GM12878 (cell line): ENCODE measurements at regions not wholly inside any gene's neighbourhood (a gene's known extent, or its start where the extent isn't known, plus 50 kb on each side); places are given as distances from the start of the nearest gene placed in this dataset.

Source experiments
- ATAC-seq: fragments of 200-7000 bp; cut with Tn5 transposase; 3 replicates; pipeline ENCODE4 v1.9.1; 2020; ENCODE audit warnings: mild to moderate bottlenecking, moderate library complexity
- BruUV-seq: library from RNA; stranded (reverse); fragments of 400-500 nt; replicated peaks from 2 replicates; lab custom pipeline; 2021; lab: Mats Ljungman, UMichigan
- CTCF ChIA-PET: fragments of 300-600 bp; sonication (Branson Sonifier 250); formaldehyde crosslinking; extraction: SDS; loops from one replicate; lab custom pipeline; 2021; ENCODE audit warnings: inconsistent platforms; lab: Yijun Ruan, JAX
- POLR2A ChIA-PET: fragments of 350-600 bp; formaldehyde crosslinking; extraction: SDS; loops from one replicate; lab custom pipeline; 2021; ENCODE audit warnings: inconsistent platforms; lab: Charles Lee
- RAD21 ChIA-PET: fragments of 300-600 bp; sonication (Branson Sonifier 250); formaldehyde crosslinking; loops from one replicate; lab custom pipeline; 2023; ENCODE audit warnings: antibody characterized with exemption; ENCODE audit not compliant: unreplicated experiment; lab: Charles Lee
- SMC1A ChIA-PET: fragments of 300-600 bp; sonication (Branson Sonifier 250); formaldehyde crosslinking; loops from one replicate; lab custom pipeline; 2023; ENCODE audit not compliant: unreplicated experiment, uncharacterized antibody; lab: Charles Lee
- DNase-seq: peaks from one replicate; pipeline ENCODE4 v3.0.0-alpha.2; 2011; ENCODE audit warnings: low read depth, low spot score
- FAIRE-seq: peaks from 3 replicates; lab custom pipeline; 2011; peaks lifted over from hg19 to GRCh38; lab: Jason Lieb, UNC
- H2AFZ ChIP-seq: 2 replicates; pipeline ENCODE4 v1.6.0; 2011; ENCODE audit warnings: low read depth, low read length, control low read depth; ENCODE audit not compliant: control insufficient read depth
- H3K27ac ChIP-seq: 2 replicates; pipeline ENCODE4 v1.5.1; 2011; ENCODE audit warnings: control low read depth; ENCODE audit not compliant: control insufficient read depth, insufficient read depth
- H3K27me3 ChIP-seq, 2 experiments: replicated peaks in 1 of 2; 2 replicates each; pipeline versions ENCODE4 v1.6.0 to v1.6.1; 2011; ENCODE audit warnings: low read length in 1 of 2; ENCODE audit not compliant: control insufficient read depth in 2 of 2, insufficient read depth in 2 of 2
- H3K36me3 ChIP-seq, 2 experiments: 2 replicates each; pipeline ENCODE4 v1.5.1; 2011; ENCODE audit warnings: low read length in 1 of 2; ENCODE audit not compliant: control insufficient read depth in 2 of 2, insufficient read depth in 2 of 2
- H3K4me1 ChIP-seq: 2 replicates; pipeline ENCODE4 v1.6.1; 2011; ENCODE audit warnings: mild to moderate bottlenecking, low read length, moderate library complexity, mixed read lengths; ENCODE audit not compliant: control insufficient read depth, insufficient read depth
- H3K4me2 ChIP-seq: 2 replicates; pipeline ENCODE4 v1.6.0; 2011; ENCODE audit warnings: control low read depth; ENCODE audit not compliant: control insufficient read depth, insufficient read depth
- H3K4me3 ChIP-seq: fragments of 200-600 bp; sonication (generic); 2 replicates; pipeline ENCODE4 v1.5.1; 2016
- H3K79me2 ChIP-seq: 2 replicates; pipeline ENCODE4 v1.6.0; 2011; ENCODE audit warnings: low read length; ENCODE audit not compliant: control insufficient read depth, insufficient read depth
- H3K9ac ChIP-seq: 2 replicates; pipeline ENCODE4 v1.8.0; 2011; ENCODE audit warnings: low read length, control low read depth, mixed read lengths; ENCODE audit not compliant: control insufficient read depth, insufficient read depth
- H3K9me3 ChIP-seq: replicated peaks from 3 replicates; pipeline ENCODE4 v1.5.1; 2011; ENCODE audit warnings: mild to moderate bottlenecking, low read length; ENCODE audit not compliant: control insufficient read depth, insufficient read depth
- H4K20me1 ChIP-seq: 2 replicates; pipeline ENCODE4 v1.6.0; 2011; ENCODE audit not compliant: control insufficient read depth, insufficient read depth
- ASH2L ChIP-seq: fragments of 300-600, 200-600 bp; sonication (generic); IDR thresholded peaks from 2 replicates; pipeline ENCODE4 v1.6.1; 2017; ENCODE audit warnings: low read depth, mild to moderate bottlenecking, borderline replicate concordance
- EGR1 ChIP-seq, 2 experiments: IDR thresholded peaks; 1 replicate in 1 of 2; 2 replicates in 1 of 2; pipeline ENCODE4 v1.6.1; 2011 to 2012; ENCODE audit warnings: low read depth in 2 of 2, low read length in 2 of 2, borderline replicate concordance in 1 of 2, mild to moderate bottlenecking in 1 of 2, moderate library complexity in 1 of 2
- ETV6 ChIP-seq, 2 experiments: fragments of 450-650 bp in 1 of 2; IDR thresholded peaks in 1 of 2; conservative IDR thresholded peaks in 1 of 2; 2 replicates each; pipeline ENCODE4 v1.6.1; 2014; ENCODE audit warnings: antibody characterized with exemption in 1 of 2, borderline replicate concordance in 1 of 2, low read depth in 1 of 2, mild to moderate bottlenecking in 1 of 2, moderate library complexity in 1 of 2
- MEF2A ChIP-seq: IDR thresholded peaks from 2 replicates; pipeline ENCODE4 v1.6.1; 2011; ENCODE audit warnings: low read depth, mild to moderate bottlenecking, low read length, moderate library complexity; ENCODE audit not compliant: insufficient read depth
- NR2C2 ChIP-seq: IDR thresholded peaks from 2 replicates; pipeline ENCODE4 v1.6.1; 2011; ENCODE audit warnings: borderline replicate concordance, low read depth; ENCODE audit not compliant: control insufficient read depth, insufficient read length
- SMC3 ChIP-seq: IDR thresholded peaks from 2 replicates; pipeline ENCODE4 v1.6.1; 2011; ENCODE audit warnings: low read length, improper control_type of control experiment, borderline replicate concordance
- TCF12 ChIP-seq: IDR thresholded peaks from 2 replicates; pipeline ENCODE4 v1.6.1; 2011; ENCODE audit warnings: low read depth, mild to moderate bottlenecking, low read length
- ZNF384 ChIP-seq: IDR thresholded peaks from 2 replicates; pipeline ENCODE4 v1.6.1; 2012; ENCODE audit warnings: low read depth, mild to moderate bottlenecking, low read length, improper control_type of control experiment, borderline replicate concordance
- in situ Hi-C: fragments of 300-500 bp; cut with MboI; formaldehyde crosslinking; loops from 9 replicates; pipeline ENCODE4 v1.14.3; 2018; ENCODE audit warnings: mixed read lengths
- intact Hi-C: fragments of 100-400 bp; cut with micrococcal nuclease; formaldehyde crosslinking; loops from one replicate; pipeline ENCODE4 v1.14.2; 2022; ENCODE audit not compliant: unreplicated experiment
- TF ChIP-seq, protein P1 (sequence below): fragments of 450-650 bp; IDR thresholded peaks from 2 replicates; pipeline ENCODE4 v1.6.1; 2017; ENCODE audit warnings: mild to moderate bottlenecking
- TF ChIP-seq, protein P2 (sequence below): IDR thresholded peaks from 2 replicates; pipeline ENCODE4 v1.6.1; 2012; ENCODE audit warnings: low read depth, low read length, improper control_type of control experiment
- TF ChIP-seq, protein P3 (sequence below): fragments of 450-650 bp; conservative IDR thresholded peaks from 2 replicates; pipeline ENCODE4 v1.6.1; 2017; ENCODE audit warnings: mild to moderate bottlenecking, moderate library complexity

DNA sequence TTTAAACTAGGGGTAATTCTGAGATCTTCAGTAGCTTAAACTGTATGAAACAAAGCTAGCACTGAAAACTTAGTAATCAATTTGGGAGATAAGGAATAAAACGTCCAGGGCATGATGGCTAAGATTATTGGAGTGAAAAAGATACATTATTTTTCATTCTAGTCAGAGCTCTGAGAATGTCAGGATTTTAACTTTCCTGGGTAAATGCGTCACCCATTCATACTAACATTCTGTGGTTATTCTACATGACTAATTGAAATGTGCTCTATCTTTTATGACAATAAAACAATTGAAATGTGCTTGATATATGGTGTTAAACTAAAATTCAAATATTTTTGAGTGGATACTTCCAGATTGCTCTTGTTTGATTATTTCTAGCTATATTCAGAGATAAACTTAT, 626.0 kb downstream of the EDEM1 start (continued):
- TF ChIP-seq ASH2L, result no peak
- TF ChIP-seq, protein P1, sequence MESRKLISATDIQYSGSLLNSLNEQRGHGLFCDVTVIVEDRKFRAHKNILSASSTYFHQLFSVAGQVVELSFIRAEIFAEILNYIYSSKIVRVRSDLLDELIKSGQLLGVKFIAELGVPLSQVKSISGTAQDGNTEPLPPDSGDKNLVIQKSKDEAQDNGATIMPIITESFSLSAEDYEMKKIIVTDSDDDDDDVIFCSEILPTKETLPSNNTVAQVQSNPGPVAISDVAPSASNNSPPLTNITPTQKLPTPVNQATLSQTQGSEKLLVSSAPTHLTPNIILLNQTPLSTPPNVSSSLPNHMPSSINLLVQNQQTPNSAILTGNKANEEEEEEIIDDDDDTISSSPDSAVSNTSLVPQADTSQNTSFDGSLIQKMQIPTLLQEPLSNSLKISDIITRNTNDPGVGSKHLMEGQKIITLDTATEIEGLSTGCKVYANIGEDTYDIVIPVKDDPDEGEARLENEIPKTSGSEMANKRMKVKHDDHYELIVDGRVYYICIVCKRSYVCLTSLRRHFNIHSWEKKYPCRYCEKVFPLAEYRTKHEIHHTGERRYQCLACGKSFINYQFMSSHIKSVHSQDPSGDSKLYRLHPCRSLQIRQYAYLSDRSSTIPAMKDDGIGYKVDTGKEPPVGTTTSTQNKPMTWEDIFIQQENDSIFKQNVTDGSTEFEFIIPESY, result no peak

DNA sequence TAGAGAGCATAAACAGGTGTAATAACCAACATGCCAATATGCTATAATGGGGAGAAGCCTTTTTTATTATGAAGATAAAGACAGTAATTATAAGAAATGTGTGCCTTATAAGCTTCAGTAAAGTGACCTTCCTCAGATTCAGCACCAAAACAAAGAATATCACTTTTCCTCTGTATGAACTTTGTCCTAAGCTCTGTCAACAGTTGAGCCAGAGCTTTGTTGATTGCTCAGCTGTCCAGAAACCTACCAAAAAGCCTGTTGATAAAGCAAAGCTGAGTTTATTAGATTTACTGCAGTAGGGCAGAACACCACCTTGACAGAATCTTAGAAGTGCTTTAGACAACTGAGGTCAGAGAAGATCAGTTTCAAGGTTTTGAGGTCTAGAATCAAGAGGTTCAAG, 635.3 kb downstream of the EDEM1 start:
- SMC1A ChIA-PET, result interaction anchor here (1.7 kb wide), 1 partner anchor 18 kb away, joined by 5 read pairs; no protein-coding TSS in a partner anchor
- BruUV-seq, result no TSS peak
- no peak for DNase-seq
- no peak overlapping the region for H3K9ac ChIP-seq
- H4K20me1 ChIP-seq, result no peaks in the 10 kb centered on the region
- H3K9me3 ChIP-seq, result no peaks in the 10 kb centered on the region
- FAIRE-seq, result no peak
- RAD21 ChIA-PET, result no interaction called here
- in situ Hi-C loops, result no loop called here
- CTCF ChIA-PET, result no interaction called here
- ATAC-seq, result no peak
- no peaks in the 10 kb centered on the region for H3K27me3 ChIP-seq
- intact Hi-C loops, result no loop called here
- no peaks in the 10 kb centered on the region for H3K79me2 ChIP-seq
- no peak overlapping the region for H2AFZ ChIP-seq
- POLR2A ChIA-PET, result no interaction called here
- TF ChIP-seq MEF2A (no peak), NR2C2 (no peak), ZNF384 (no peak), EGR1 (IDR thresholded peaks at IDR 0.05; ENCODE audit: borderline replicate concordance in 1 of 2, low read depth in 2 of 2, low read length in 2 of 2) (no peak), SMC3 (no peak), ETV6 (conservative IDR thresholded peaks at IDR 0.05 in 1 of 2, IDR thresholded peaks at IDR 0.05 in 1 of 2; ENCODE audit: borderline replicate concordance in 1 of 2, low read depth in 1 of 2) (no peak), TCF12 (no peak)
- TF ChIP-seq, protein P2, sequence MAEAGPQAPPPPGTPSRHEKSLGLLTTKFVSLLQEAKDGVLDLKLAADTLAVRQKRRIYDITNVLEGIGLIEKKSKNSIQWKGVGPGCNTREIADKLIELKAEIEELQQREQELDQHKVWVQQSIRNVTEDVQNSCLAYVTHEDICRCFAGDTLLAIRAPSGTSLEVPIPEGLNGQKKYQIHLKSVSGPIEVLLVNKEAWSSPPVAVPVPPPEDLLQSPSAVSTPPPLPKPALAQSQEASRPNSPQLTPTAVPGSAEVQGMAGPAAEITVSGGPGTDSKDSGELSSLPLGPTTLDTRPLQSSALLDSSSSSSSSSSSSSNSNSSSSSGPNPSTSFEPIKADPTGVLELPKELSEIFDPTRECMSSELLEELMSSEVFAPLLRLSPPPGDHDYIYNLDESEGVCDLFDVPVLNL, result no peak
- TF ChIP-seq, protein P3, sequence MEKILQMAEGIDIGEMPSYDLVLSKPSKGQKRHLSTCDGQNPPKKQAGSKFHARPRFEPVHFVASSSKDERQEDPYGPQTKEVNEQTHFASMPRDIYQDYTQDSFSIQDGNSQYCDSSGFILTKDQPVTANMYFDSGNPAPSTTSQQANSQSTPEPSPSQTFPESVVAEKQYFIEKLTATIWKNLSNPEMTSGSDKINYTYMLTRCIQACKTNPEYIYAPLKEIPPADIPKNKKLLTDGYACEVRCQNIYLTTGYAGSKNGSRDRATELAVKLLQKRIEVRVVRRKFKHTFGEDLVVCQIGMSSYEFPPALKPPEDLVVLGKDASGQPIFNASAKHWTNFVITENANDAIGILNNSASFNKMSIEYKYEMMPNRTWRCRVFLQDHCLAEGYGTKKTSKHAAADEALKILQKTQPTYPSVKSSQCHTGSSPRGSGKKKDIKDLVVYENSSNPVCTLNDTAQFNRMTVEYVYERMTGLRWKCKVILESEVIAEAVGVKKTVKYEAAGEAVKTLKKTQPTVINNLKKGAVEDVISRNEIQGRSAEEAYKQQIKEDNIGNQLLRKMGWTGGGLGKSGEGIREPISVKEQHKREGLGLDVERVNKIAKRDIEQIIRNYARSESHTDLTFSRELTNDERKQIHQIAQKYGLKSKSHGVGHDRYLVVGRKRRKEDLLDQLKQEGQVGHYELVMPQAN, result no peak
- TF ChIP-seq, all 136 proteins: peak for 0
- Histone ChIP-seq H3K4me2 (no peak overlapping the region), H3K36me3 (no peaks in the 10 kb centered on the region), H3K4me1 (no peaks in the 10 kb centered on the region), H3K4me3 (no peak overlapping the region), H3K27ac (no peak overlapping the region)
